SK-N-SH (cell line): ENCODE measurements at regions not wholly inside any gene's neighbourhood (a gene's known extent, or its start where the extent isn't known, plus 50 kb on each side); places are given as distances from the start of the nearest gene placed in this dataset.

ENCODE experiments used
- CTCF ChIA-PET: fragments of 300-600, 350-600 bp; formaldehyde crosslinking; extraction: SDS; loops from one replicate; lab custom pipeline; 2021; lab: Yijun Ruan, JAX
- POLR2A ChIA-PET: fragments of 350-600 bp; sonication (Branson Sonifier 250); formaldehyde crosslinking; extraction: SDS; loops from one replicate; lab custom pipeline; 2020; ENCODE audit warnings: antibody characterized with exemption, inconsistent platforms; lab: Yijun Ruan, JAX
- DNase-seq: peaks from one replicate; pipeline ENCODE4 v3.0.0; 2012
- H2AFZ ChIP-seq: fragments of 200-600 bp; sonication (generic); 2 replicates; pipeline ENCODE4 v1.8.1; 2016; ENCODE audit warnings: antibody characterized with exemption, mild to moderate bottlenecking, low read depth
- H3F3A ChIP-seq: fragments of 200-600 bp; sonication (generic); replicated peaks from 2 replicates; pipeline ENCODE3; 2016; ENCODE audit warnings: antibody characterized with exemption, mild to moderate bottlenecking; ENCODE audit not compliant: insufficient read depth
- H3K27ac ChIP-seq, 2 experiments: fragments of 200-500 bp in 1 of 2; fragments of 200-600 bp in 1 of 2; sonication (Bioruptor generic) in 1 of 2; sonication (generic), shearing (Covaris generic) in 1 of 2; 2 replicates each; pipeline versions ENCODE4 v1.5.1 to v1.6.1; 2014 to 2016; ENCODE audit warnings: low read depth in 2 of 2, inconsistent platforms in 1 of 2, low read length in 1 of 2, mild to moderate bottlenecking in 1 of 2, mixed read lengths in 1 of 2
- H3K27me3 ChIP-seq: fragments of 200-600 bp; sonication (generic), shearing (Covaris generic); 2 replicates; pipeline ENCODE4 v1.6.1; 2016; ENCODE audit warnings: mixed run types; ENCODE audit not compliant: insufficient read depth
- H3K36me3 ChIP-seq, 2 experiments: fragments of 200-500 bp in 1 of 2; fragments of 200-600 bp in 1 of 2; sonication (Bioruptor generic) in 1 of 2; sonication (generic) in 1 of 2; replicated peaks in 1 of 2; 2 replicates each; pipeline versions ENCODE3 to v1.5.1; 2014 to 2016; ENCODE audit warnings: low read length in 1 of 2, mild to moderate bottlenecking in 1 of 2; ENCODE audit not compliant: insufficient read depth in 2 of 2, control insufficient read depth in 1 of 2
- H3K4me1 ChIP-seq, 2 experiments: fragments of 200-500 bp in 1 of 2; fragments of 200-600 bp in 1 of 2; sonication (Bioruptor generic) in 1 of 2; sonication (generic), shearing (Covaris generic) in 1 of 2; 2 replicates each; pipeline versions ENCODE4 v1.5.1 to v1.6.1; 2014 to 2016; ENCODE audit warnings: low read depth in 1 of 2, low read length in 1 of 2, mixed run types in 1 of 2; ENCODE audit not compliant: insufficient read depth in 2 of 2, control insufficient read depth in 1 of 2
- H3K4me2 ChIP-seq: fragments of 200-600 bp; sonication (generic), shearing (Covaris generic); 2 replicates; pipeline ENCODE4 v1.6.1; 2017; ENCODE audit warnings: mixed run types
- H3K4me3 ChIP-seq, 2 experiments: fragments of 200-500 bp in 1 of 2; fragments of 200-600 bp in 1 of 2; sonication (Bioruptor generic) in 1 of 2; sonication (generic), shearing (Covaris generic) in 1 of 2; 2 replicates each; pipeline versions ENCODE4 v1.5.1 to v1.8.1; 2014 to 2016; ENCODE audit warnings: low read depth in 2 of 2, inconsistent platforms in 1 of 2, low read length in 1 of 2, mild to moderate bottlenecking in 1 of 2, mixed read lengths in 1 of 2, moderate library complexity in 1 of 2
- H3K79me2 ChIP-seq: fragments of 200-600 bp; sonication (generic); 2 replicates; pipeline ENCODE4 v1.8.1; 2017; ENCODE audit warnings: mild to moderate bottlenecking; ENCODE audit not compliant: insufficient read depth
- H3K9ac ChIP-seq: fragments of 200-600 bp; sonication (generic); 2 replicates; pipeline ENCODE4 v1.6.1; 2017; ENCODE audit warnings: mixed run types
- H3K9me2 ChIP-seq: fragments of 200-600 bp; sonication (generic); 2 replicates; pipeline ENCODE4 v1.6.1; 2017; ENCODE audit warnings: mixed run types
- H3K9me3 ChIP-seq: fragments of 200-600 bp; sonication (generic); 2 replicates; pipeline ENCODE4 v1.6.1; 2017; ENCODE audit warnings: mixed run types, mild to moderate bottlenecking, moderate library complexity
- H4K20me1 ChIP-seq: fragments of 200-600 bp; sonication (generic); 2 replicates; pipeline ENCODE4 v1.6.1; 2017; ENCODE audit warnings: mild to moderate bottlenecking, mixed run types; ENCODE audit not compliant: insufficient read depth
- ELF1 ChIP-seq: IDR thresholded peaks from 2 replicates; pipeline ENCODE4 v1.4.0; 2012
- EP300 ChIP-seq, 2 experiments: IDR thresholded peaks; 2 replicates each; pipeline versions ENCODE4 v1.4.0 to v1.6.1; 2012; ENCODE audit warnings: borderline replicate concordance in 1 of 2, low read depth in 1 of 2, low read length in 1 of 2
- EZH2phosphoT487 ChIP-seq: fragments of 200-600 bp; sonication (generic); IDR thresholded peaks from 2 replicates; pipeline ENCODE4 v1.6.1; 2017; ENCODE audit warnings: low read depth, mixed run types, mild to moderate bottlenecking, antibody characterized with exemption, moderate library complexity, borderline replicate concordance
- FOSL2 ChIP-seq: IDR thresholded peaks from 2 replicates; pipeline ENCODE4 v1.4.0; 2012; ENCODE audit warnings: low read depth, mild to moderate bottlenecking, moderate library complexity, borderline replicate concordance
- FOXJ3 ChIP-seq: sonication (generic); formaldehyde crosslinking; IDR thresholded peaks from 2 replicates; pipeline ENCODE4 v1.5.1; 2020; ENCODE audit warnings: mild to moderate bottlenecking, missing genetic modification reagents
- FOXM1 ChIP-seq: IDR thresholded peaks from 2 replicates; pipeline ENCODE4 v1.4.0; 2012; ENCODE audit warnings: low read depth, mild to moderate bottlenecking
- MEF2A ChIP-seq: IDR thresholded peaks from 2 replicates; pipeline ENCODE4 v1.4.0; 2012; ENCODE audit warnings: low read depth, borderline replicate concordance
- MXI1 ChIP-seq: IDR thresholded peaks from 2 replicates; pipeline ENCODE4 v1.6.1; 2012; ENCODE audit warnings: mild to moderate bottlenecking, low read depth, low read length, improper control_type of control experiment
- NRF1 ChIP-seq: IDR thresholded peaks from 2 replicates; pipeline ENCODE4 v1.6.1; 2012; ENCODE audit warnings: low read depth, mild to moderate bottlenecking, low read length
- POLR2AphosphoS5 ChIP-seq: IDR thresholded peaks from 2 replicates; pipeline ENCODE4 v1.6.1; 2012; ENCODE audit warnings: low read depth, low read length
- SIN3A ChIP-seq: IDR thresholded peaks from 2 replicates; pipeline ENCODE4 v1.6.1; 2012; ENCODE audit warnings: low read depth, mild to moderate bottlenecking, low read length, moderate library complexity, borderline replicate concordance
- TEAD4 ChIP-seq: IDR thresholded peaks from 2 replicates; pipeline ENCODE4 v1.4.0; 2012; ENCODE audit warnings: mild to moderate bottlenecking, borderline replicate concordance; ENCODE audit not compliant: insufficient read depth
- USF1 ChIP-seq: IDR thresholded peaks from 2 replicates; pipeline ENCODE4 v1.4.0; 2012; ENCODE audit warnings: low read depth, borderline replicate concordance
- USF2 ChIP-seq: fragments of 150-350 bp; IDR thresholded peaks from 2 replicates; pipeline ENCODE4 v1.6.1; 2017; ENCODE audit warnings: antibody characterized with exemption, low read length, low read depth, borderline replicate concordance
- WGBS: methylation state at CpG from one replicate; pipeline ENCODE4 v1.1.6; 2017; ENCODE audit warnings: low lambda C conversion rate; 5-methylcytosine and 5-hydroxymethylcytosine counted together

- ChIA-PET CTCF (no interaction called here), POLR2A (no interaction called here)
- H3K4me3 ChIP-seq, result no peak overlapping the region
- H3K79me2 ChIP-seq, result no peaks in the 10 kb centered on the region
- H3K4me1 ChIP-seq, result no peaks in the 10 kb centered on the region
- H3K27me3 ChIP-seq, result no peaks in the 10 kb centered on the region
- H3K27ac ChIP-seq, result no peak overlapping the region
- no peaks in the 10 kb centered on the region for H3F3A ChIP-seq
- no peaks in the 10 kb centered on the region for H3K36me3 ChIP-seq
- H3K9me3 ChIP-seq, result no peaks in the 10 kb centered on the region
- H3K9me2 ChIP-seq, result no peaks in the 10 kb centered on the region
- no peak overlapping the region for H2AFZ ChIP-seq
- no peak for DNase-seq
- H3K4me2 ChIP-seq, result no peak overlapping the region
- 23% methylated on average over 2 of the region's 2 CpGs for WGBS
- H3K9ac ChIP-seq, result no peak overlapping the region
- TF ChIP-seq EZH2phosphoT487, result no peak
- no peak for TF ChIP-seq USF2
- no peak for TF ChIP-seq ELF1
- TF ChIP-seq TEAD4, result no peak
- TF ChIP-seq MXI1, result no peak
- TF ChIP-seq POLR2AphosphoS5, result no peak
- no peak for TF ChIP-seq FOXJ3 (CRISPR knock-in tag)
- no peak for TF ChIP-seq FOXM1
- no peak for TF ChIP-seq FOSL2
- TF ChIP-seq MEF2A, result no peak
- no peaks in the 10 kb centered on the region for H4K20me1 ChIP-seq
Measured at GRCh38 chr3:135865553-135865952, 100.0 kb upstream of the PPP2R3A start.

GRCh38 chr3:135867911-135868310 lies 97.6 kb upstream of the PPP2R3A start:
- no peaks in the 10 kb centered on the region for H3K79me2 ChIP-seq
- no peak for TF ChIP-seq USF1
- no peak for TF ChIP-seq NRF1
- TF ChIP-seq SIN3A, result no peak
- no peak for TF ChIP-seq TEAD4
- TF ChIP-seq EP300 (IDR thresholded peaks at IDR 0.05; ENCODE audit: borderline replicate concordance in 1 of 2, low read depth in 1 of 2, low read length in 1 of 2), result no peak
- no peaks in the 10 kb centered on the region for H3F3A ChIP-seq
- ChIA-PET CTCF (no interaction called here), POLR2A (no interaction called here)
- no peak overlapping the region for H2AFZ ChIP-seq
- H3K9me3 ChIP-seq, result no peaks in the 10 kb centered on the region
- no peak for DNase-seq
- H3K9ac ChIP-seq, result no peak overlapping the region
- H3K4me3 ChIP-seq, result no peak overlapping the region
- no peaks in the 10 kb centered on the region for H3K9me2 ChIP-seq
- no peaks in the 10 kb centered on the region for H3K27me3 ChIP-seq
- 0% methylated on average over 1 of the region's 1 CpG for WGBS
- no peaks in the 10 kb centered on the region for H3K4me1 ChIP-seq
- no peak overlapping the region for H3K4me2 ChIP-seq
- no peak overlapping the region for H3K27ac ChIP-seq
- H3K36me3 ChIP-seq, result no peaks in the 10 kb centered on the region
- H4K20me1 ChIP-seq, result no peaks in the 10 kb centered on the region
